HepG2 (cell line): ENCODE measurements at regions not wholly inside any gene's neighbourhood (a gene's known extent, or its start where the extent isn't known, plus 50 kb on each side); places are given as distances from the start of the nearest gene placed in this dataset.

Source experiments
- ATAC-seq: fragments of 200-7000 bp; cut with Tn5 transposase; 3 replicates; pipeline ENCODE4 v1.9.1; 2020; ENCODE audit warnings: mild to moderate bottlenecking, moderate library complexity
- BruUV-seq: library from RNA; stranded (reverse); fragments of 400-500 nt; replicated peaks from 2 replicates; lab custom pipeline; 2021; lab: Mats Ljungman, UMichigan
- CTCF ChIA-PET: fragments of 300-600 bp; formaldehyde crosslinking; extraction: SDS; loops from one replicate; lab custom pipeline; 2021; ENCODE audit warnings: low total read pairs, inconsistent platforms, low intra/inter-chr PET ratio; lab: Yijun Ruan, JAX
- POLR2A ChIA-PET: fragments of 350-600 bp; sonication (Branson Sonifier 250); formaldehyde crosslinking; loops from one replicate; lab custom pipeline; 2020; ENCODE audit warnings: antibody characterized with exemption, inconsistent platforms; lab: Yijun Ruan, JAX
- DNase-seq: peaks from one replicate; pipeline ENCODE4 v3.0.0-alpha.2; 2015; ENCODE audit warnings: low spot score
- FAIRE-seq: peaks from 3 replicates; lab custom pipeline; 2011; peaks lifted over from hg19 to GRCh38; lab: Jason Lieb, UNC
- H2AFZ ChIP-seq: one replicate; pipeline ENCODE4 v1.6.1; 2011; ENCODE audit warnings: low read length, inconsistent platforms
- H3K27ac ChIP-seq: fragments of 300-600 bp; 3 replicates; pipeline ENCODE4 v1.8.0; 2011; ENCODE audit warnings: mixed run types, mild to moderate bottlenecking, mixed read lengths, low read length, inconsistent platforms; ENCODE audit not compliant: insufficient read depth; ENCODE audit errors: extremely low read length
- H3K27me3 ChIP-seq, 2 experiments: fragments of 200-600 bp in 1 of 2; 2 replicates in 1 of 2; 3 replicates in 1 of 2; pipeline versions ENCODE4 v1.6.0 to v1.8.0; 2011; ENCODE audit warnings: low read length in 2 of 2, mild to moderate bottlenecking in 2 of 2, moderate library complexity in 2 of 2, inconsistent platforms in 1 of 2; ENCODE audit not compliant: insufficient read depth in 2 of 2, control insufficient read depth in 1 of 2
- H3K36me3 ChIP-seq, 2 experiments: fragments of 200-600 bp in 1 of 2; replicated peaks in 1 of 2; 2 replicates in 1 of 2; 3 replicates in 1 of 2; pipeline versions ENCODE4 v1.5.1 to v1.8.0; 2011; ENCODE audit warnings: low read length in 2 of 2, inconsistent platforms in 1 of 2; ENCODE audit not compliant: insufficient read depth in 2 of 2, control insufficient read depth in 1 of 2
- H3K4me1 ChIP-seq: 2 replicates; pipeline ENCODE4 v1.5.1; 2012; ENCODE audit warnings: low read length, inconsistent platforms; ENCODE audit not compliant: insufficient read depth
- H3K4me2 ChIP-seq: 2 replicates; pipeline ENCODE4 v1.6.0; 2011; ENCODE audit warnings: low read depth, low read length, inconsistent platforms
- H3K4me3 ChIP-seq, 3 experiments: fragments of 200-600 bp in 1 of 3; sonication (generic), shearing (Covaris generic) in 1 of 3; replicated peaks in 1 of 3; 2 replicates each; pipeline ENCODE4 v1.5.1; 2011 to 2016; ENCODE audit warnings: low read length in 3 of 3, inconsistent platforms in 2 of 3, low read depth in 2 of 3, mild to moderate bottlenecking in 2 of 3, control low read depth in 1 of 3, mixed read lengths in 1 of 3; ENCODE audit not compliant: insufficient read depth in 1 of 3
- H3K79me2 ChIP-seq: one replicate; pipeline ENCODE4 v1.6.1; 2011; ENCODE audit warnings: low read length, inconsistent platforms; ENCODE audit not compliant: insufficient read depth
- H3K9ac ChIP-seq: 2 replicates; pipeline ENCODE4 v1.6.0; 2011; ENCODE audit warnings: mild to moderate bottlenecking, low read depth, low read length, inconsistent platforms; ENCODE audit not compliant: insufficient read depth
- H3K9me3 ChIP-seq: 2 replicates; pipeline ENCODE4 v1.5.1; 2012; ENCODE audit warnings: mild to moderate bottlenecking, low read length
- H4K20me1 ChIP-seq: 2 replicates; pipeline ENCODE4 v1.6.0; 2011; ENCODE audit warnings: inconsistent platforms, mild to moderate bottlenecking, low read length, moderate library complexity; ENCODE audit not compliant: insufficient read depth
- FOXA3 ChIP-seq: IDR thresholded peaks from 2 replicates; pipeline ENCODE4 v1.6.1; 2016; ENCODE audit warnings: missing genetic modification reagents, missing compliant biosample characterization
- KDM4B ChIP-seq: sonication (generic); formaldehyde crosslinking; IDR thresholded peaks from 2 replicates; pipeline ENCODE4 v1.4.0; 2020; ENCODE audit warnings: missing genetic modification reagents
- LCORL ChIP-seq, 2 experiments: fragments of 450-650 bp in 1 of 2; sonication (generic) in 1 of 2; formaldehyde crosslinking in 1 of 2; IDR thresholded peaks; 2 replicates each; pipeline versions ENCODE4 v1.5.0 to v1.6.1; 2017 to 2020; ENCODE audit warnings: antibody characterized with exemption in 1 of 2, missing genetic modification reagents in 1 of 2
- PHF5A ChIP-seq: IDR thresholded peaks from one replicate; pipeline ENCODE4 v1.6.1; 2018; ENCODE audit warnings: low read depth, missing genetic modification reagents; ENCODE audit not compliant: unreplicated experiment
- WGBS: methylation state at CpG from one replicate; pipeline ENCODE4 v1.1.6; 2017; ENCODE audit warnings: low lambda C conversion rate; 5-methylcytosine and 5-hydroxymethylcytosine counted together
- in situ Hi-C: cut with HindIII; loops from 2 replicates; pipeline ENCODE4 v1.10.0; 2017; ENCODE audit warnings: low pct_unique_long_range_greater_than_20kb; ENCODE audit not compliant: extremely low pct_ligation_motif_present
- intact Hi-C: fragments of 100-400 bp; cut with micrococcal nuclease; formaldehyde crosslinking; loops from one replicate; pipeline ENCODE4 v1.10.0; 2022; ENCODE audit not compliant: unreplicated experiment
- TF ChIP-seq, protein P1 (sequence below): sonication (generic); formaldehyde crosslinking; IDR thresholded peaks from 2 replicates; pipeline ENCODE4 v1.8.0; 2022; ENCODE audit warnings: missing genetic modification reagents, low read depth, mild to moderate bottlenecking, borderline replicate concordance
- TF ChIP-seq, protein P2 (sequence below): sonication (generic); formaldehyde crosslinking; IDR thresholded peaks from 2 replicates; pipeline ENCODE4 v1.8.0; 2022; ENCODE audit warnings: mild to moderate bottlenecking, missing genetic modification reagents, borderline replicate concordance
- TF ChIP-seq, protein P3 (sequence below): sonication (generic); formaldehyde crosslinking; IDR thresholded peaks from 2 replicates; pipeline ENCODE4 v1.5.1; 2020; ENCODE audit warnings: mild to moderate bottlenecking, moderate library complexity, missing genetic modification reagents

DNA sequence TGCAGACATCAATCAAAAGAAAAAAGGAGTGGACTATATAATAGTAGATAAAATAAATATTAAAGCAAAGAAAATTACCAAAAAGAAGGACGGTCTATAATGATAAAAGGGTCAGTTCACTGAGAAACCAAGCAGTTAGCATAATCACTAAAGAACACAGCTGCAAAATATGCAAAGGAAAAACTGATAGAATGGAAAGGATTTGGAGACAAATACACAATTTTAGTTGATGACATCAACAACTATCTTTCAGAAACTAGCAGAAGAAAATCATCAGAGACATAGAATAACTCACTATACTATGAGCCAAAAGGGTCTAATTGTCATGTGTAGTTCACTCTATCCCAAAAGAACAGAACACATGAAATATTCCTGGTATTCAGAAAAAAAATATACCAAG is 316.4 kb upstream of the IGFBP3 start:
- Histone ChIP-seq H3K4me2 (no peak overlapping the region), H4K20me1 (no peaks in the 10 kb centered on the region), H3K4me3 (no peak overlapping the region), H3K9ac (no peak overlapping the region), H3K27me3 (no peaks in the 10 kb centered on the region), H2AFZ (no peak overlapping the region), H3K4me1 (no peaks in the 10 kb centered on the region), H3K79me2 (no peaks in the 10 kb centered on the region), H3K9me3 (no peaks in the 10 kb centered on the region), H3K36me3 (no peaks in the 10 kb centered on the region), H3K27ac (no peak overlapping the region)
- CTCF ChIA-PET = no interaction called here
- ATAC-seq (no peak), DNase-seq (no peak), FAIRE-seq (no peak)
- POLR2A ChIA-PET = no interaction called here
- intact Hi-C loops (no loop called here), in situ Hi-C loops (no loop called here)
- 2% methylated on average over 1 of the region's 1 CpG for WGBS
- no TSS peak for BruUV-seq
- TF ChIP-seq KDM4B (CRISPR knock-in tag) = no peak
- no peak for TF ChIP-seq LCORL (IDR thresholded peaks at IDR 0.05)
- no peak for TF ChIP-seq LCORL (CRISPR knock-in tag; IDR thresholded peaks at IDR 0.05)
- TF ChIP-seq PHF5A (CRISPR knock-in tag) = no peak
- TF ChIP-seq, protein P1, sequence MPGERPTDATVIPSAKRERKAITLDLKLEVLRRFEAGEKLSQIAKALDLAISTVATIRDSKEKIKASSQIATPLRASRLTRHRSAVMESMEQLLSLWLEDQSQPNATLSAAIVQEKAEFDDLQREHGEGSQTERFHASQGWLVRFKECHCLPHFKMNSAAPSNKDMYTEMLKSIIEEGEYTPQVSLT (CRISPR knock-in tag) = no peak
- no peak for TF ChIP-seq FOXA3 (CRISPR knock-in tag)
- TF ChIP-seq, protein P2, sequence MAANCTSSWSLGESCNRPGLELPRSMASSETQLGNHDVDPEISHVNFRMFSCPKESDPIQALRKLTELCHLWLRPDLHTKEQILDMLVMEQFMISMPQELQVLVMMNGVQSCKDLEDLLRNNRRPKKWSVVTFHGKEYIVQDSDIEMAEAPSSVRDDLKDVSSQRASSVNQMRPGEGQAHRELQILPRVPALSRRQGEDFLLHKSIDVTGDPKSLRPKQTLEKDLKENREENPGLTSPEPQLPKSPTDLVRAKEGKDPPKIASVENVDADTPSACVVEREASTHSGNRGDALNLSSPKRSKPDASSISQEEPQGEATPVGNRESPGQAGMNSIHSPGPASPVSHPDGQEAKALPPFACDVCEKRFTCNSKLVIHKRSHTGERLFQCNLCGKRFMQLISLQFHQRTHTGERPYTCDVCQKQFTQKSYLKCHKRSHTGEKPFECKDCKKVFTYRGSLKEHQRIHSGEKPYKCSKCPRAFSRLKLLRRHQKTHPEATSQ (CRISPR knock-in tag) = no peak
- TF ChIP-seq, protein P3, sequence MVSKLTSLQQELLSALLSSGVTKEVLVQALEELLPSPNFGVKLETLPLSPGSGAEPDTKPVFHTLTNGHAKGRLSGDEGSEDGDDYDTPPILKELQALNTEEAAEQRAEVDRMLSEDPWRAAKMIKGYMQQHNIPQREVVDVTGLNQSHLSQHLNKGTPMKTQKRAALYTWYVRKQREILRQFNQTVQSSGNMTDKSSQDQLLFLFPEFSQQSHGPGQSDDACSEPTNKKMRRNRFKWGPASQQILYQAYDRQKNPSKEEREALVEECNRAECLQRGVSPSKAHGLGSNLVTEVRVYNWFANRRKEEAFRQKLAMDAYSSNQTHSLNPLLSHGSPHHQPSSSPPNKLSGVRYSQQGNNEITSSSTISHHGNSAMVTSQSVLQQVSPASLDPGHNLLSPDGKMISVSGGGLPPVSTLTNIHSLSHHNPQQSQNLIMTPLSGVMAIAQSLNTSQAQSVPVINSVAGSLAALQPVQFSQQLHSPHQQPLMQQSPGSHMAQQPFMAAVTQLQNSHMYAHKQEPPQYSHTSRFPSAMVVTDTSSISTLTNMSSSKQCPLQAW (CRISPR knock-in tag) = no peak
